HG03135 (cell line): ENCODE measurements at regions not wholly inside any gene's neighbourhood (a gene's known extent, or its start where the extent isn't known, plus 50 kb on each side); places are given as distances from the start of the nearest gene placed in this dataset.
"Not testable (repeated sequence)": the region's sequence is repeated elsewhere in the genome, so short reads cannot be mapped to it uniquely, and the experiment has no call there.

Source experiments
- ATAC-seq: cut with Tn5 transposase; IDR thresholded peaks from one replicate; pipeline ENCODE4 v1.9.1; 2021; ENCODE audit warnings: mild to moderate bottlenecking, moderate library complexity; ENCODE audit not compliant: unreplicated experiment

- ATAC-seq: no peak
These were observed 54.4 kb upstream of the JAK1 start for GRCh38 chr1:65020774-65021173.

- ATAC-seq: no peak
These were observed 55.4 kb upstream of the JAK1 start for GRCh38 chr1:65021795-65022194.

GRCh38 chr1:65022216-65022615 lies 55.9 kb upstream of the JAK1 start:
- no peak for ATAC-seq

GRCh38 chr1:65025794-65026193 lies 59.4 kb upstream of the JAK1 start:
- no peak for ATAC-seq

GRCh38 chr1:65026235-65026634 lies 59.9 kb upstream of the JAK1 start:
- no peak for ATAC-seq

- no peak for ATAC-seq
These were observed 61.5 kb upstream of the JAK1 start for GRCh38 chr1:65027666-65028358.

GRCh38 chr1:65029434-65029833 lies 63.1 kb upstream of the JAK1 start:
- ATAC-seq: not testable (repeated sequence)

- not testable (repeated sequence) for ATAC-seq
These were observed 68.5 kb upstream of the JAK1 start for GRCh38 chr1:65034879-65035278.

GRCh38 chr1:65036570-65037051 lies 70.3 kb upstream of the JAK1 start:
- ATAC-seq: no peak

- ATAC-seq: no peak
These were observed 72.7 kb upstream of the JAK1 start for GRCh38 chr1:65039066-65039465.

GRCh38 chr1:65039508-65039907 lies 73.2 kb upstream of the JAK1 start:
- no peak for ATAC-seq

- no peak for ATAC-seq
These were observed 76.1 kb upstream of the JAK1 start for GRCh38 chr1:65042467-65042866.

GRCh38 chr1:65044411-65044810 lies 78.1 kb upstream of the JAK1 start:
- no peak for ATAC-seq

- ATAC-seq: no peak
These were observed 78.9 kb upstream of the JAK1 start for GRCh38 chr1:65045022-65045817.

GRCh38 chr1:65048335-65048734 lies 82.0 kb upstream of the JAK1 start:
- no peak for ATAC-seq

GRCh38 chr1:65049941-65050713 lies 83.8 kb upstream of the JAK1 start:
- ATAC-seq: no peak

- no peak for ATAC-seq
These were observed 84.4 kb upstream of the JAK1 start for GRCh38 chr1:65050735-65051134.

GRCh38 chr1:65054481-65054880 lies 88.1 kb upstream of the JAK1 start:
- ATAC-seq: no peak

- ATAC-seq: no peak
These were observed 89.4 kb upstream of the JAK1 start for GRCh38 chr1:65055747-65056146.

GRCh38 chr1:65056234-65056633 lies 89.9 kb upstream of the JAK1 start:
- no peak for ATAC-seq

- no peak for ATAC-seq
These were observed 90.5 kb upstream of the JAK1 start for GRCh38 chr1:65056866-65057265.
